Neural cell (in vitro differentiated cells): ENCODE measurements at regions not wholly inside any gene's neighbourhood (a gene's known extent, or its start where the extent isn't known, plus 50 kb on each side); places are given as distances from the start of the nearest gene placed in this dataset.

Experiments used
- H2AFZ ChIP-seq: fragments of 200-600, 300-800 bp; sonication (generic), shearing (Covaris generic); 2 replicates; pipeline ENCODE4 v1.6.0; 2014; ENCODE audit warnings: low read depth, mild to moderate bottlenecking, antibody characterized with exemption, low read length, moderate library complexity
- H3F3A ChIP-seq: fragments of 200-600 bp; shearing (Covaris generic); 2 replicates; pipeline ENCODE4 v1.6.1; 2016; ENCODE audit warnings: mild to moderate bottlenecking, moderate library complexity, mixed read lengths, antibody characterized with exemption, low read length; ENCODE audit not compliant: insufficient read depth, poor library complexity, severe bottlenecking
- H3K27ac ChIP-seq: fragments of 200-600, 300-800 bp; sonication (generic), shearing (Covaris generic); 2 replicates; pipeline ENCODE4 v1.5.1; 2014; ENCODE audit warnings: mild to moderate bottlenecking, low read length, moderate library complexity
- H3K27me3 ChIP-seq: fragments of 300-800, 200-600 bp; sonication (generic), shearing (Covaris generic); 2 replicates; pipeline ENCODE4 v1.6.0; 2014; ENCODE audit warnings: mild to moderate bottlenecking, low read depth, low read length, moderate library complexity; ENCODE audit not compliant: insufficient read depth
- H3K36me3 ChIP-seq: fragments of 300-800, 200-600 bp; sonication (generic), shearing (Covaris generic); 2 replicates; pipeline ENCODE4 v1.5.1; 2014; ENCODE audit warnings: mild to moderate bottlenecking, antibody characterized with exemption, low read length, moderate library complexity; ENCODE audit not compliant: insufficient read depth
- H3K4me2 ChIP-seq: fragments of 300-800, 200-600 bp; sonication (generic), shearing (Covaris generic); 2 replicates; pipeline ENCODE4 v1.6.0; 2014; ENCODE audit warnings: mild to moderate bottlenecking, low read length
- H3K4me3 ChIP-seq: fragments of 300-800, 200-600 bp; sonication (generic), shearing (Covaris generic); 2 replicates; pipeline ENCODE4 v1.5.1; 2014; ENCODE audit warnings: mild to moderate bottlenecking, low read length, moderate library complexity
- H3K79me2 ChIP-seq: fragments of 200-600 bp; shearing (Covaris generic); replicated peaks from 2 replicates; pipeline ENCODE4 v1.6.0; 2014; ENCODE audit warnings: mild to moderate bottlenecking, low read length, moderate library complexity; ENCODE audit not compliant: insufficient read depth
- H3K9ac ChIP-seq: fragments of 300-800, 200-600 bp; sonication (generic), shearing (Covaris generic); 2 replicates; pipeline ENCODE4 v1.6.1; 2016; ENCODE audit warnings: mild to moderate bottlenecking, low read length, mixed read lengths
- H3K9me2 ChIP-seq: fragments of 200-600 bp; shearing (Covaris generic); 2 replicates; pipeline ENCODE4 v1.6.1; 2016; ENCODE audit warnings: mild to moderate bottlenecking, low read length, mixed read lengths; ENCODE audit not compliant: insufficient read depth
- H3K9me3 ChIP-seq: fragments of 200-600, 300-800 bp; sonication (generic), shearing (Covaris generic); 2 replicates; pipeline ENCODE4 v1.6.1; 2016; ENCODE audit warnings: mild to moderate bottlenecking, mixed run types, low read length, moderate library complexity, mixed read lengths
- H4K20me1 ChIP-seq: fragments of 200-600 bp; shearing (Covaris generic); 2 replicates; pipeline ENCODE4 v1.6.1; 2016; ENCODE audit warnings: mild to moderate bottlenecking, mixed run types; ENCODE audit not compliant: insufficient read depth
- EP300 ChIP-seq: fragments of 450-650 bp; conservative IDR thresholded peaks from 2 replicates; pipeline ENCODE4 v1.6.1; 2014; ENCODE audit warnings: antibody characterized with exemption, mild to moderate bottlenecking, moderate library complexity; ENCODE audit not compliant: poor library complexity, severe bottlenecking
- EZH2 ChIP-seq: fragments of 200-600, 300-800 bp; shearing (Covaris generic), sonication (generic); IDR thresholded peaks from 2 replicates; pipeline ENCODE4 v1.6.1; 2014; ENCODE audit warnings: antibody characterized with exemption, low read length, borderline replicate concordance, mild to moderate bottlenecking; ENCODE audit not compliant: insufficient read depth, poor library complexity, severe bottlenecking
- MXI1 ChIP-seq: fragments of 450-650 bp; conservative IDR thresholded peaks from 2 replicates; pipeline ENCODE4 v1.6.1; 2014; ENCODE audit warnings: antibody characterized with exemption, mild to moderate bottlenecking; ENCODE audit not compliant: poor library complexity, severe bottlenecking
- POLR2AphosphoS5 ChIP-seq: IDR thresholded peaks from 2 replicates; pipeline ENCODE4 v1.6.1; 2012
- RAD21 ChIP-seq: fragments of 450-650 bp; conservative IDR thresholded peaks from 2 replicates; pipeline ENCODE4 v1.6.1; 2014; ENCODE audit warnings: antibody characterized with exemption, mild to moderate bottlenecking, moderate library complexity
- SMC3 ChIP-seq: fragments of 450-650 bp; conservative IDR thresholded peaks from 2 replicates; pipeline ENCODE4 v1.6.1; 2014; ENCODE audit warnings: antibody characterized with exemption, mild to moderate bottlenecking, moderate library complexity; ENCODE audit not compliant: poor library complexity
- TAF1 ChIP-seq: IDR thresholded peaks from 2 replicates; pipeline ENCODE4 v1.6.1; 2012; ENCODE audit warnings: low read depth
- TF ChIP-seq, protein P1 (sequence below): fragments of 450-650 bp; IDR thresholded peaks from 2 replicates; pipeline ENCODE4 v1.5.1; 2014; ENCODE audit warnings: antibody characterized with exemption, mild to moderate bottlenecking, moderate library complexity; ENCODE audit not compliant: poor library complexity, severe bottlenecking
- TF ChIP-seq, protein P2 (sequence below): IDR thresholded peaks from 2 replicates; pipeline ENCODE4 v1.6.1; 2012; ENCODE audit warnings: borderline replicate concordance

DNA sequence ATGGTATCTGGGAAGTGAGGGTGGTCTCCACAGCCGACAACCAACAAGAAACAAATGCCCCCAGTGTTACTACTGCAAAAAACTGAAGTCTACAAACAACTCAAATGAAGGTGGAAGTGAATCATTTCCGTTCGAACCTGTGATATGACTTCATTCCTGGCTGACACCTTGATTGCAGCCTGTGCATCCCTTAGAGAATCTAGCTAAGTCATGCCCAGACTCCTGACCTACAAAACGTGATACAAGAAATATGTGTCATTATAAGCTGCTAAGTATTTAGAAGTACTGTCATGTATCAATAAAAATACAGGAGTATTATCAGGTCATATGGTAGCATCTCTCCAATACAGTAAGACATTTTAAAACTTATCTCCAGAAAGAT, 959.7 kb upstream of the LCORL start:
- H4K20me1 ChIP-seq: no peaks in the 10 kb centered on the region
- H3K9ac ChIP-seq: no peak overlapping the region
- no peaks in the 10 kb centered on the region for H3F3A ChIP-seq
- H3K79me2 ChIP-seq: no peaks in the 10 kb centered on the region
- H3K27ac ChIP-seq: no peak overlapping the region
- H2AFZ ChIP-seq: no peak overlapping the region
- H3K27me3 ChIP-seq: no peaks in the 10 kb centered on the region
- H3K4me2 ChIP-seq: no peak overlapping the region
- no peaks in the 10 kb centered on the region for H3K9me3 ChIP-seq
- H3K4me3 ChIP-seq: no peak overlapping the region
- TF ChIP-seq POLR2AphosphoS5 (no peak), EP300 (no peak), EZH2 (no peak)
- TF ChIP-seq, protein P1, sequence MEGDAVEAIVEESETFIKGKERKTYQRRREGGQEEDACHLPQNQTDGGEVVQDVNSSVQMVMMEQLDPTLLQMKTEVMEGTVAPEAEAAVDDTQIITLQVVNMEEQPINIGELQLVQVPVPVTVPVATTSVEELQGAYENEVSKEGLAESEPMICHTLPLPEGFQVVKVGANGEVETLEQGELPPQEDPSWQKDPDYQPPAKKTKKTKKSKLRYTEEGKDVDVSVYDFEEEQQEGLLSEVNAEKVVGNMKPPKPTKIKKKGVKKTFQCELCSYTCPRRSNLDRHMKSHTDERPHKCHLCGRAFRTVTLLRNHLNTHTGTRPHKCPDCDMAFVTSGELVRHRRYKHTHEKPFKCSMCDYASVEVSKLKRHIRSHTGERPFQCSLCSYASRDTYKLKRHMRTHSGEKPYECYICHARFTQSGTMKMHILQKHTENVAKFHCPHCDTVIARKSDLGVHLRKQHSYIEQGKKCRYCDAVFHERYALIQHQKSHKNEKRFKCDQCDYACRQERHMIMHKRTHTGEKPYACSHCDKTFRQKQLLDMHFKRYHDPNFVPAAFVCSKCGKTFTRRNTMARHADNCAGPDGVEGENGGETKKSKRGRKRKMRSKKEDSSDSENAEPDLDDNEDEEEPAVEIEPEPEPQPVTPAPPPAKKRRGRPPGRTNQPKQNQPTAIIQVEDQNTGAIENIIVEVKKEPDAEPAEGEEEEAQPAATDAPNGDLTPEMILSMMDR: no peak
- H3K9me2 ChIP-seq: no peaks in the 10 kb centered on the region
- no peaks in the 10 kb centered on the region for H3K36me3 ChIP-seq

DNA sequence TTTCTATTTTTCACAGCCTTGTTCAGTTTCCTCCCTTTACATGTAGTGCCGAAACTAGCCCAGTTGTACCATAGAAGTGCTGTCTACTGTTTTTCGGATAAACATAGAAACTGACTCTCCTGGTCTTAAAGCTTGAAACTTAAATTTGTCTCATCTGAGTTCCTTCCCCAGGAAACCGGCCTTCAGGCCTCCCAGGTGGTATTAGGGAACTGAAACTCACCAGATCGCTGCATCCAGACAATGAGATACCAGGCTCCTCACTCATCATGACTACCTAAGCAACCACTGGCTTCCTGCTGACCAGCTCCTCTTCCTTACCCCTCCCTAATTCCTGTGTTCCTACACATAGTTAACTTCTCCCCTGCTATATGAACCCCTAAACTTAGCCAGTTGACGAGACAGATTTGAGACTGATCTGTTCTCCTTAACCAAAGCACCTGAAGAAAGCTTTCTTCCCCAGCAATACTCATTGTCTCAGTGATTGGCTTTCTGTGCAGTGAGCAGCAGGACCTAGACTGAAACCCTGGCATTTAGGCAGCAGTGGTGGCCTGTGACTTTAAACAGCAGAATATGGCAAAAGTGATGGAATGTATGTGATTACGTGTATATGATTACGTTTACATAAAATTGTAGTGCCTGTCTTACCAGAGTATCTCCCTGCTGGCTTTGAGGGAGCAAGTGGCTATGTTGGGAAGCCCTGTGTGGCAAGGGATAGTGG, 959.1 kb upstream of the LCORL start:
- Histone ChIP-seq H3K27ac (no peak overlapping the region), H3K27me3 (no peaks in the 10 kb centered on the region), H3K9me3 (no peaks in the 10 kb centered on the region), H3K4me3 (no peak overlapping the region), H3F3A (no peaks in the 10 kb centered on the region), H3K4me2 (no peak overlapping the region), H3K9me2 (no peaks in the 10 kb centered on the region), H2AFZ (no peak overlapping the region), H3K9ac (no peak overlapping the region), H3K79me2 (no peaks in the 10 kb centered on the region), H4K20me1 (no peaks in the 10 kb centered on the region), H3K36me3 (no peaks in the 10 kb centered on the region)
- TF ChIP-seq EP300 (no peak), TAF1 (no peak), MXI1 (no peak), RAD21 (no peak), SMC3 (no peak), EZH2 (no peak), POLR2AphosphoS5 (no peak)
- TF ChIP-seq, protein P2, sequence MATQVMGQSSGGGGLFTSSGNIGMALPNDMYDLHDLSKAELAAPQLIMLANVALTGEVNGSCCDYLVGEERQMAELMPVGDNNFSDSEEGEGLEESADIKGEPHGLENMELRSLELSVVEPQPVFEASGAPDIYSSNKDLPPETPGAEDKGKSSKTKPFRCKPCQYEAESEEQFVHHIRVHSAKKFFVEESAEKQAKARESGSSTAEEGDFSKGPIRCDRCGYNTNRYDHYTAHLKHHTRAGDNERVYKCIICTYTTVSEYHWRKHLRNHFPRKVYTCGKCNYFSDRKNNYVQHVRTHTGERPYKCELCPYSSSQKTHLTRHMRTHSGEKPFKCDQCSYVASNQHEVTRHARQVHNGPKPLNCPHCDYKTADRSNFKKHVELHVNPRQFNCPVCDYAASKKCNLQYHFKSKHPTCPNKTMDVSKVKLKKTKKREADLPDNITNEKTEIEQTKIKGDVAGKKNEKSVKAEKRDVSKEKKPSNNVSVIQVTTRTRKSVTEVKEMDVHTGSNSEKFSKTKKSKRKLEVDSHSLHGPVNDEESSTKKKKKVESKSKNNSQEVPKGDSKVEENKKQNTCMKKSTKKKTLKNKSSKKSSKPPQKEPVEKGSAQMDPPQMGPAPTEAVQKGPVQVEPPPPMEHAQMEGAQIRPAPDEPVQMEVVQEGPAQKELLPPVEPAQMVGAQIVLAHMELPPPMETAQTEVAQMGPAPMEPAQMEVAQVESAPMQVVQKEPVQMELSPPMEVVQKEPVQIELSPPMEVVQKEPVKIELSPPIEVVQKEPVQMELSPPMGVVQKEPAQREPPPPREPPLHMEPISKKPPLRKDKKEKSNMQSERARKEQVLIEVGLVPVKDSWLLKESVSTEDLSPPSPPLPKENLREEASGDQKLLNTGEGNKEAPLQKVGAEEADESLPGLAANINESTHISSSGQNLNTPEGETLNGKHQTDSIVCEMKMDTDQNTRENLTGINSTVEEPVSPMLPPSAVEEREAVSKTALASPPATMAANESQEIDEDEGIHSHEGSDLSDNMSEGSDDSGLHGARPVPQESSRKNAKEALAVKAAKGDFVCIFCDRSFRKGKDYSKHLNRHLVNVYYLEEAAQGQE: no peak
- TF ChIP-seq, protein P1: no peak
